SK-N-SH treated with all-trans-retinoic acid at 6 μM for 48 hours (cell line): ENCODE measurements at regions not wholly inside any gene's neighbourhood (a gene's known extent, or its start where the extent isn't known, plus 50 kb on each side); places are given as distances from the start of the nearest gene placed in this dataset.
"Not testable (repeated sequence)": the region's sequence is repeated elsewhere in the genome, so short reads cannot be mapped to it uniquely, and the experiment has no call there.

Experiments
- ATAC-seq: fragments of 200-7000 bp; cut with Tn5 transposase; 3 replicates; pipeline ENCODE4 v1.9.1; 2020; ENCODE audit warnings: mild to moderate bottlenecking, moderate library complexity
- BACH2 ChIP-seq: fragments of 250-450 bp; sonication (Bioruptor Pico); IDR thresholded peaks from 2 replicates; pipeline ENCODE4 v1.9.0; 2021; ENCODE audit warnings: mild to moderate bottlenecking, borderline replicate concordance
- ISL1 ChIP-seq: fragments of 250-450 bp; sonication (Bioruptor Pico); IDR thresholded peaks from 2 replicates; pipeline ENCODE4 v2.1.2; 2022; ENCODE audit warnings: mild to moderate bottlenecking, moderate library complexity
- RARB ChIP-seq: fragments of 250-450 bp; sonication (Bioruptor Pico); IDR thresholded peaks from 2 replicates; pipeline ENCODE4 v1.8.0; 2021; ENCODE audit warnings: mild to moderate bottlenecking, moderate library complexity
- ZC3H10 ChIP-seq: fragments of 250-450 bp; sonication (Bioruptor Pico); IDR thresholded peaks from 2 replicates; pipeline ENCODE4 v1.5.1; 2021; ENCODE audit warnings: mild to moderate bottlenecking, moderate library complexity
- ZFP3 ChIP-seq: fragments of 250-450 bp; sonication (Bioruptor Pico); IDR thresholded peaks from 2 replicates; pipeline ENCODE4 v1.5.0; 2020; ENCODE audit warnings: mild to moderate bottlenecking, moderate library complexity
- TF ChIP-seq, protein P1 (sequence below): fragments of 250-450 bp; sonication (Bioruptor Pico); IDR thresholded peaks from 2 replicates; pipeline ENCODE4 v1.5.0; 2020; ENCODE audit warnings: mild to moderate bottlenecking, moderate library complexity
- TF ChIP-seq, protein P2 (sequence below): fragments of 250-450 bp; sonication (Bioruptor Pico); IDR thresholded peaks from 2 replicates; pipeline ENCODE4 v1.8.0; 2021; ENCODE audit warnings: low read depth, mild to moderate bottlenecking, moderate library complexity, borderline replicate concordance

DNA sequence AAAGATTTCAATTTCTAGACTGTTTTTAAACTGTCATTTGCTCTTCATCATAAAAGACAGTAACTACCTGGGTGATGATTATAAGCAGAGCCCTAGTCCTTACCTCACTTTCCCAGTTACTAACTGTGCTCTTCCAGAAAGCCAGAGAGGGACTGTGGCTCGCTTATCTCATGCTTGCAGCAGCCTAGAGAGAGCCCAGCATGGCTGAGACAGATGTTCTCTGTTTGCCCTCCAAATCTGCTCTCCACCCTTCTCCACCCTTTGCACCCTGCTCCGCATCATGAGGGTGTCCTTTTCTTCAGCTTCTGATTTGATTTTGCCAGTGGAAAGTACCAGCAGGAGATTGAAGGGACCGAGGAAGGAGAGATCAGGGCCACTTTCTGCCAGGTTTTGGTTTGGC is 61.2 kb upstream of the SELENOP start (continued):
- TF ChIP-seq, protein P1, sequence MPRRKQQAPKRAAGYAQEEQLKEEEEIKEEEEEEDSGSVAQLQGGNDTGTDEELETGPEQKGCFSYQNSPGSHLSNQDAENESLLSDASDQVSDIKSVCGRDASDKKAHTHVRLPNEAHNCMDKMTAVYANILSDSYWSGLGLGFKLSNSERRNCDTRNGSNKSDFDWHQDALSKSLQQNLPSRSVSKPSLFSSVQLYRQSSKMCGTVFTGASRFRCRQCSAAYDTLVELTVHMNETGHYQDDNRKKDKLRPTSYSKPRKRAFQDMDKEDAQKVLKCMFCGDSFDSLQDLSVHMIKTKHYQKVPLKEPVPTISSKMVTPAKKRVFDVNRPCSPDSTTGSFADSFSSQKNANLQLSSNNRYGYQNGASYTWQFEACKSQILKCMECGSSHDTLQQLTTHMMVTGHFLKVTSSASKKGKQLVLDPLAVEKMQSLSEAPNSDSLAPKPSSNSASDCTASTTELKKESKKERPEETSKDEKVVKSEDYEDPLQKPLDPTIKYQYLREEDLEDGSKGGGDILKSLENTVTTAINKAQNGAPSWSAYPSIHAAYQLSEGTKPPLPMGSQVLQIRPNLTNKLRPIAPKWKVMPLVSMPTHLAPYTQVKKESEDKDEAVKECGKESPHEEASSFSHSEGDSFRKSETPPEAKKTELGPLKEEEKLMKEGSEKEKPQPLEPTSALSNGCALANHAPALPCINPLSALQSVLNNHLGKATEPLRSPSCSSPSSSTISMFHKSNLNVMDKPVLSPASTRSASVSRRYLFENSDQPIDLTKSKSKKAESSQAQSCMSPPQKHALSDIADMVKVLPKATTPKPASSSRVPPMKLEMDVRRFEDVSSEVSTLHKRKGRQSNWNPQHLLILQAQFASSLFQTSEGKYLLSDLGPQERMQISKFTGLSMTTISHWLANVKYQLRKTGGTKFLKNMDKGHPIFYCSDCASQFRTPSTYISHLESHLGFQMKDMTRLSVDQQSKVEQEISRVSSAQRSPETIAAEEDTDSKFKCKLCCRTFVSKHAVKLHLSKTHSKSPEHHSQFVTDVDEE (CRISPR knock-in tag) = no peak
- no peak for TF ChIP-seq ZFP3 (CRISPR knock-in tag)

DNA sequence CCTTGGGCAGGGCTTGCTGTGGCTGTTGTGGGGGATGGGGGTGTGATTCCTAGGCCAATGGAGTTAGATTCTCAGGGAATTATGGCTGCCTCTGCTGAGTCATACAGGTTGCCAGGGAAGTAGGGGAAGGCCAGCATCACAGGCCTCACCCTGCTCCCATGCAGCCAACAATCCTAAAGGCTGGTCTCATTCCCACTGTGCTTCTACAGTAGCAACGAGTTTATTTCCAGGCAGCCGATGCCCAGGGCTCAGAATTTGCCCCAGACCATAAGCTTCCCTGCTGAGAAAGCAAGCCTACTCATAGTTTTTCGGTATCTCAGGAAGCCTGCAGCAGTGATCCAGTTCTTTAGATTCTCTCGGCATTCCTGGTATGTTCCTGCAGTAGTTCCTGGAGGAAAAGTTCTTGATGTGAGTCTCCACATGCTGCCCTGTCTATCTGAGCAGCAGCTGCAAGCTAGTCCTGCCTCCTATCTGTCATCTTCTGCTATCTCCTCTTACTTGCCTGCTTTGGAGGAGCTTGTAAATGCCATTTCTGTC is 59.3 kb upstream of the SELENOP start:
- ATAC-seq = no peak
- no peak for TF ChIP-seq ZC3H10 (CRISPR knock-in tag)
- no peak for TF ChIP-seq BACH2
- TF ChIP-seq ISL1 (CRISPR knock-in tag) = no peak
- TF ChIP-seq ZFP3 (CRISPR knock-in tag) = no peak
- TF ChIP-seq, protein P2, sequence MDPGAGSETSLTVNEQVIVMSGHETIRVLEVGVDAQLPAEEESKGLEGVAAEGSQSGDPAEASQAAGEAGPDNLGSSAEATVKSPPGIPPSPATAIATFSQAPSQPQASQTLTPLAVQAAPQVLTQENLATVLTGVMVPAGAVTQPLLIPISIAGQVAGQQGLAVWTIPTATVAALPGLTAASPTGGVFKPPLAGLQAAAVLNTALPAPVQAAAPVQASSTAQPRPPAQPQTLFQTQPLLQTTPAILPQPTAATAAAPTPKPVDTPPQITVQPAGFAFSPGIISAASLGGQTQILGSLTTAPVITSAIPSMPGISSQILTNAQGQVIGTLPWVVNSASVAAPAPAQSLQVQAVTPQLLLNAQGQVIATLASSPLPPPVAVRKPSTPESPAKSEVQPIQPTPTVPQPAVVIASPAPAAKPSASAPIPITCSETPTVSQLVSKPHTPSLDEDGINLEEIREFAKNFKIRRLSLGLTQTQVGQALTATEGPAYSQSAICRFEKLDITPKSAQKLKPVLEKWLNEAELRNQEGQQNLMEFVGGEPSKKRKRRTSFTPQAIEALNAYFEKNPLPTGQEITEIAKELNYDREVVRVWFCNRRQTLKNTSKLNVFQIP (CRISPR knock-in tag) = no peak
- no peak for TF ChIP-seq RARB (CRISPR knock-in tag)
- TF ChIP-seq, all 23 proteins: peak for 0

DNA sequence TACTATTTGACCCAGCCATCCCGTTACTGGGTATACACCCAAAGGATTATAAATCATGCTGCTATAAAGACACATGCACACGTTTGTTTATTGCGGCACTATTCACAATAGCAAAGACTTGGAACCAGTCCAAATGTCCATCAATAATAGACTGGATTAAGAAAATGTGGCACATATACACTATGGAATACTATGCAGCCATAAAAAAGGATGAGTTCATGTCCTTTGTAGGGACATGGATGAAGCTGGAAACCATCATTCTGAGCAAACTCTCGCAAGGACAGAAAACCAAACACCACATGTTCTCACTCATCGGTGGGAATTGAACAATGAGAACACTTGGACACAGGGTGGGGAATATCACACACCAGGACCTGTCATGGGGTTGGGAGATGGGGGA is 56.7 kb upstream of the SELENOP start:
- ATAC-seq = not testable (repeated sequence)

DNA sequence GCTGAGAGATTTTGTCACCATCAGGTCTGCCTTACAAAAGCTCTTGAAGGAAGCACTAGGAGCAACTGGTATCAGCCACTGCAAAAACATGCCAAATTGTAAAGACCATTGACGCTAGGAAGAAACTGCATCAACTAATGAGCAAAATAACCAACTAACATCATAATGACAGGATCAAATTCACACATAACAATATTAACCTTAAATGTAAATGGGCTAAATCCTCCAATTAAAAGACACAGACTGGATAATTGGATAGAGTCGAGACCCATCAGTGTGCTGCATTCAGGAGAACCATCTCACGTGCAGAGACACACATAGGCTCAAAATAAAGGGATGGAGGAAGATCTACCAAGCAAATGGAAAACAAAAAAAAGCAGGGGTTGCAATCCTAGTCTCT is 53.1 kb upstream of the SELENOP start:
- ATAC-seq = not testable (repeated sequence)
